ENCODE measurements at regions not wholly inside any gene's neighbourhood (a gene's known extent, or its start where the extent isn't known, plus 50 kb on each side); places are given as distances from the start of the nearest gene placed in this dataset.

DNA sequence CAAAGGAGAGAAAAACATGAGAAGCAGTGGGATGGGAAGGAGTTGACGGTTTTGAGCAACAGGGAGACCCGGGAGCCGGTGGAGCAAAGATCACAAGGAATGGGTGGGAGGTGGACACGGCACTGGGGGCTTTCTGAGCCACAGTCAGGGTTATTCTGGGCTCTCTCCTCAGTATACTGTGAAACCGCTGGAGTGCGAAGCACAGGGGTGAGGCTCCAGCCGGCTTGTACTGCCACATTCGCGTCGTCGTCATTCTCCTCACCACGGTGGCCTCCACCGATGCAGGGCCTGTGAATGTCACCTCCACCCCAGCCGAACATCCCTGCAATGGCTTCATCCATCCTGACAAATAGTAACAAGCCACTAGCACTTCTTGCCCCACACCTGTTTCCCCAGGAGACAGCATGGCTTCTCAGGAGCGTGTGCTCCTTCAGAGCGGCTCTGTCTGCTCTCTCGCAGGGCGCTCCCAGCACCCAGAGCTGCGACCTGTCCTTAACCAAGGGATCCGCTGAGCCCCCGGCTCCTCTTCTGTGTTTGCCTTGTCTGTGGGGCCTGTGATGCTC is 1165.3 kb downstream of the TBC1D22A start:
- Histone ChIP-seq H3K36me3 (no peaks in the 10 kb centered on the region), H3K27me3 (no peaks in the 10 kb centered on the region)
- TF ChIP-seq, protein P1, sequence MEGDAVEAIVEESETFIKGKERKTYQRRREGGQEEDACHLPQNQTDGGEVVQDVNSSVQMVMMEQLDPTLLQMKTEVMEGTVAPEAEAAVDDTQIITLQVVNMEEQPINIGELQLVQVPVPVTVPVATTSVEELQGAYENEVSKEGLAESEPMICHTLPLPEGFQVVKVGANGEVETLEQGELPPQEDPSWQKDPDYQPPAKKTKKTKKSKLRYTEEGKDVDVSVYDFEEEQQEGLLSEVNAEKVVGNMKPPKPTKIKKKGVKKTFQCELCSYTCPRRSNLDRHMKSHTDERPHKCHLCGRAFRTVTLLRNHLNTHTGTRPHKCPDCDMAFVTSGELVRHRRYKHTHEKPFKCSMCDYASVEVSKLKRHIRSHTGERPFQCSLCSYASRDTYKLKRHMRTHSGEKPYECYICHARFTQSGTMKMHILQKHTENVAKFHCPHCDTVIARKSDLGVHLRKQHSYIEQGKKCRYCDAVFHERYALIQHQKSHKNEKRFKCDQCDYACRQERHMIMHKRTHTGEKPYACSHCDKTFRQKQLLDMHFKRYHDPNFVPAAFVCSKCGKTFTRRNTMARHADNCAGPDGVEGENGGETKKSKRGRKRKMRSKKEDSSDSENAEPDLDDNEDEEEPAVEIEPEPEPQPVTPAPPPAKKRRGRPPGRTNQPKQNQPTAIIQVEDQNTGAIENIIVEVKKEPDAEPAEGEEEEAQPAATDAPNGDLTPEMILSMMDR (IDR thresholded peaks at IDR 0.05), result no peak

DNA sequence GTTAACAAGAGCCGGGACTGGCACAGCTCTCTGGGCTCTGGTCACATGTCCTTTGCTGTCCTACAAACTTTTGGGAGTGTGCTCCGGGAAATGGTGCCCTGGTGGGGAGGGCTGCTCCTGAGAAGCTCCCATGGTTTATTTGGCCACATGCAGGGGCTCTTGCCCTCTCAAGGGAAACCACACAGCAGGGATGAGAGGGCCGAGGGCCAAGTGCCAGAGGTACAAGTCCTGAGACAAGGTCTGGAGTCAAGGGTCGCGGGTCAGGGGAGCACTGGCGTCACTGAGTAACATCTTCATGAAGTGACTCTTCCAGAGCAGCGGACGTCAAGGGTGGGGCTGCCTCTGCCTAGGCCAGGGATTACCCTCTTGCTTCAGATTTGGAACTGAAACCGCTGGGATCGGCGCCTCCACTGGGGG is 1160.6 kb downstream of the TBC1D22A start:
- Histone ChIP-seq H3K4me1 (no peaks in the 10 kb centered on the region), H3K4me3 (no peak overlapping the region), H3K9me3 (peaks cover 0 to 9% of the 10 kb centered on the region in 2 donors), H3K27ac (no peak overlapping the region), H3K27me3 (no peaks in the 10 kb centered on the region), H3K36me3 (no peaks in the 10 kb centered on the region)
- DNase-seq (ENCODE audit: low spot score), result peak; percentile 54
- TF ChIP-seq, protein P1 (IDR thresholded peaks at IDR 0.05), result no peak

More for the DNA sequence above, 1165.3 kb downstream of the TBC1D22A start:
- Histone ChIP-seq H3K4me1 (no peaks in the 10 kb centered on the region), H3K4me3 (no peak overlapping the region), H3K9me3 (peaks cover 0 to 9% of the 10 kb centered on the region in 2 donors), H3K27ac (no peak overlapping the region)
- DNase-seq (ENCODE audit: low spot score), result peak; percentile 9

DNA sequence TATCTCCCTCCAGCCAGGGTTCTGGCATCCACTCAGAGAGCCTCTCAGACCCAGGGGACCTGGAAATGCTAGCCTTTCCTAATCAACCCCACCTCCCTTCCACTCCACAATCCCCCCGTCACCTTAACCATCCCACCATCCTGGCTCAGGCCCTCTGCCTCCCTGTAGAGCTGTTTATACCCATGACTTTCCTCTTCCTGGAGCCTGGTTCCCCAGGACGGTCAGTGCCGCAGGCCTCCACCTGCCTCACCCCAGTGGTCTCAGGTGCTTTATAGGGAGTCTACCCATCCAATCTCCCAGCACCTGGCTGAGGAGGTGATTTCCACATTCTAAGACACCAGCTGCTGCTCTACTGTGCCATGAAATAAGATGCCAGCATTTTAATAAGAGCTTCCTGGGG is 1159.5 kb downstream of the TBC1D22A start:
- Histone ChIP-seq H3K4me3 (no peak overlapping the region), H3K4me1 (no peaks in the 10 kb centered on the region), H3K27ac (no peak overlapping the region), H3K27me3 (no peaks in the 10 kb centered on the region), H3K9me3 (peaks cover 0 to 9% of the 10 kb centered on the region in 2 donors), H3K36me3 (no peaks in the 10 kb centered on the region)
- TF ChIP-seq, protein P1 (IDR thresholded peaks at IDR 0.05), result no peak
- no peak for DNase-seq (ENCODE audit: low spot score)

DNA sequence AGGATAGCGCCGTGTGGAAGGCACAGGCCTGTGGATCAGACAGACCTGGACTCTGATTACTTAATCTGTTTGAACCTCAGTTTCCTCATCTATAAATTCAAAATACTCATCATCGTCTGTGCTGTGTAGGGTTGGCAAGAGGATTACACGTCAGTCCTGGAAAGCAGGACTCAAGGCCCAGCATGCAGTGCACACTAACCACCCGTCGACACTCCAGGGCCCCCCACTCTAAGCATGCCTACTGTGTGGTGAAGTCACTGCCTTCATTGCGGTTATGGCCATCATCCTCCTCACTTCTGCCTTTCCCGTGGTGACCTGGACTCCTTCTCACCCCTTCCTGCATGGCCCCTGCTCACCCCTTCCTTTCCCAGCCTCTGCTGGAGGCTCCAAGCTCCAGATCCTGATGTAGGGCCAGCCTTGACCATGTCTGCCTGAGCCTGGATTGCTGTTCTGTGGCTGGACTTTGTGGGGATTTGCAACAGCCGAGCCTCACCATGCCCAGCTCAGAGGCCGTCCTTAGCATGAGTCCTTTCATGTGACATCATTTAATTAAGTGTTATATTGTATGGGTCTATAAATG is 1158.0 kb downstream of the TBC1D22A start:
- no peaks in the 10 kb centered on the region for H3K4me1 ChIP-seq
- no peaks in the 10 kb centered on the region for H3K36me3 ChIP-seq
- H3K27me3 ChIP-seq, result no peaks in the 10 kb centered on the region
- H3K9me3 ChIP-seq, result peaks cover 0 to 9% of the 10 kb centered on the region in 2 donors
- H3K27ac ChIP-seq, result no peak overlapping the region
- TF ChIP-seq, protein P1 (IDR thresholded peaks at IDR 0.05), result no peak
- DNase-seq (ENCODE audit: low spot score), result no peak
- no peak overlapping the region for H3K4me3 ChIP-seq

DNA sequence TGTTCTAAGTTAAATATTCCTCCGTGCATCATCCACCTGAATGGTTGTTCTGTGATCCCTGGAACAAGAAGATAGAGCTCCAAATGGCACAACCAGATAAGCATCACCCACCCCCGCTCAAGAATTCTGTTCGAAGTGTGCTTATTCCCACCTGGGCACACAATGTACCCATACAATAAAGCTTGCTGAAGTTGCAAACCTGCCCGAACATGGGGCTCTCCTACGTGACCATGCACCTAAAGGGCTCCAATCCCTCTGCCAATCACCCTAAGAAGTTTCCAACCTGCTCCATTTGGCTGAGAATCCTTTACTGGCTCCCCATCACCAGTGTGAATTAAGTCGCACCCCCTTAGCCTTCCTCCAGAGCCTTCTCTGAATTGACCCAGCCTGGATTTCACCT is 1157.4 kb downstream of the TBC1D22A start:
- Histone ChIP-seq H3K27me3 (no peaks in the 10 kb centered on the region), H3K36me3 (no peaks in the 10 kb centered on the region), H3K4me1 (no peaks in the 10 kb centered on the region), H3K4me3 (no peak overlapping the region), H3K9me3 (peaks cover 0 to 9% of the 10 kb centered on the region in 2 donors), H3K27ac (no peak overlapping the region)
- no peak for DNase-seq (ENCODE audit: low spot score)
- TF ChIP-seq, protein P1 (IDR thresholded peaks at IDR 0.05), result no peak

All from right atrium auricular region (tissue), 2 donors.